ENCODE measurements at regions not wholly inside any gene's neighbourhood (a gene's known extent, or its start where the extent isn't known, plus 50 kb on each side); places are given as distances from the start of the nearest gene placed in this dataset.

DNA sequence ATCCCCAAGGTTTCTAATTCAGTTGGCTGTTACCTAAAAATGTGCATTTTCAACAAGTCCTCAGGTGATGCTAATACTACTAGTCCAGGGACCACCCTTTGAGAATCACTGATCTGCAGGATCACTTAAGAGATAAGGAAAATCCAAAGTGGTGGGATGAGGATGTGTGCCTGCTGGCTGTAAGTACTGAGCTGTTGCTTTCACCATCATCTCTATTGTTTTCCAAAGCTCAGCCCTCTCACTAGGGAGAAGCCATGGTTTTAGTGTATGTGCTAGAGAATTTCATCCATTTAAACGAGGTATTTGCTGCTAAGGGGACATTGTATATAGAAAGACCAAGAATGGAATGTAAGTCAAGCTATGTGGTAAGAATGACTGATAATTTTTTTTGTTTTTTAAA is 202.3 kb downstream of the KIF21A start:
- DNase-seq (ENCODE audit: low spot score): no peak
- Histone ChIP-seq H3K4me3 (no peak overlapping the region), H3K27ac (no peak overlapping the region)
- TF ChIP-seq CTCF (IDR thresholded peaks at IDR 0.05): no peak

GRCh38 chr12:39239490-39240486 is 203.1 kb downstream of the KIF21A start:
- Histone ChIP-seq H3K27ac (no peak overlapping the region), H3K4me3 (peak overlapping the region; percentile 5)
- TF ChIP-seq CTCF (IDR thresholded peaks at IDR 0.05): no peak
- no peak for DNase-seq (ENCODE audit: low spot score)

DNA sequence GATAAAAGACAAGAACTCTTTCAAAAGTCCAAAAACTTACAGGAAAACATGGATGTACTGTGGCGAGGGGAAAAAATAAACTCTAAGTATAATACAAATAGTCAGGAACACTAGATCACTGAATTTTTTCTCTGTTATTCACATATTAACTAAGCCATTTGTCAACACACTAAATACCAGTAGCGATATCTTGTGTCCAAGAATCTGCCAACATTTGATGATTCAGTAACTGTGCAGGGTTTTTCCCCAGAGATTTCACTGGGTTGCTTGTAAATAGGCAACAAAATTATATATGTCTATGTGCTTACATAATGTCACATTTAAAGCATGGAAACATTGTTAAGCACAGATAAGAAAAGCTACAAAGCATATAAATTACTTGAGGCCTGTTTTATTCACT is 205.9 kb downstream of the KIF21A start:
- no peak for TF ChIP-seq CTCF (IDR thresholded peaks at IDR 0.05)
- Histone ChIP-seq H3K4me3 (no peak overlapping the region), H3K27ac (peak overlapping the region in 1 of 2 donors; percentile 54)
- no peak for DNase-seq (ENCODE audit: low spot score)

- no peak for DNase-seq (ENCODE audit: low spot score)
- peak overlapping the region in 1 of 2 donors; percentile 54 for H3K27ac ChIP-seq
- no peak for TF ChIP-seq CTCF (IDR thresholded peaks at IDR 0.05)
These were observed 206.7 kb downstream of the KIF21A start for GRCh38 chr12:39235990-39236767.

DNA sequence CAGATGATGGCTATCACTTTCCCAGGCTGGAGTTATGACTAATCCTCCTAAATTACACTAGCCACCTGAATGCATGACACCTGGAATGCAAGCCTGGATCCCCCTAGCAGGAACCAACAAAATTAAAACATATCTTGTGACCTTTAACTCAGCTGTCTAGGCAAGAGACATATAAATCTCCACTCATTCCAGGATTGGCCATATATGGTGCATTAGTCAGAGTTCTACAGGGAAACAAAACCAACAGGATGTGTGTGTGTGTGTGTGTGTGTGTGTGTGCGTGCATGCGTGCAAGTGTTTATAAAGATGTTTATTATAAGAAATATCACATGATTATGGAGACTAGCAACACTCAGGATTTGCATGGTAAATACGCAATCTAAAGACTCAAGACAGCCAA is 212.8 kb downstream of the KIF21A start:
- Histone ChIP-seq H3K4me3 (no peak overlapping the region), H3K27ac (no peak overlapping the region)
- TF ChIP-seq CTCF (IDR thresholded peaks at IDR 0.05): no peak
- no peak for DNase-seq (ENCODE audit: low spot score)

More at GRCh38 chr12:39235990-39236767, 206.7 kb downstream of the KIF21A start:
- no peak overlapping the region for H3K4me3 ChIP-seq

GRCh38 chr12:39227218-39227617 is 215.7 kb downstream of the KIF21A start:
- H3K27ac ChIP-seq: no peak overlapping the region
- H3K4me3 ChIP-seq: no peak overlapping the region
- TF ChIP-seq CTCF (IDR thresholded peaks at IDR 0.05): no peak
- no peak for DNase-seq (ENCODE audit: low spot score)
